Stimulated activated CD4-positive, alpha-beta T cell treated with anti-CD3 and anti-CD28 coated beads, Interleukin-12 subunit alpha, Interleukin-12 subunit beta, amount 100 ng/mL, for 24 hours (primary cell): ENCODE measurements at regions not wholly inside any gene's neighbourhood (a gene's known extent, or its start where the extent isn't known, plus 50 kb on each side); places are given as distances from the start of the nearest gene placed in this dataset.
"Not testable (repeated sequence)": the region's sequence is repeated elsewhere in the genome, so short reads cannot be mapped to it uniquely, and the experiment has no call there.

Experiments used
- DNase-seq, 2 experiments: peaks; one replicate each; pipeline ENCODE4 v3.0.0-alpha.2; 2020; ENCODE audit warnings: low read depth in 2 of 2

GRCh38 chr11:25319127-25319526 is 822.3 kb downstream of the LUZP2 start:
- DNase-seq, result no peak

- DNase-seq, result no peak
These were observed 830.8 kb downstream of the LUZP2 start for GRCh38 chr11:25327656-25328055.

GRCh38 chr11:25339281-25339680 is 842.4 kb downstream of the LUZP2 start:
- no peak for DNase-seq

- DNase-seq, result no peak
These were observed 852.7 kb downstream of the LUZP2 start for GRCh38 chr11:25349537-25349936.

- DNase-seq, result no peak
These were observed 854.3 kb downstream of the LUZP2 start for GRCh38 chr11:25350899-25351803.

GRCh38 chr11:25357133-25357532 is 860.3 kb downstream of the LUZP2 start:
- DNase-seq, result no peak

GRCh38 chr11:25377466-25377865 is 880.6 kb downstream of the LUZP2 start:
- no peak for DNase-seq

- no peak for DNase-seq
These were observed 900.0 kb downstream of the LUZP2 start for GRCh38 chr11:25396847-25397246.

GRCh38 chr11:25408146-25408545 is 911.3 kb downstream of the LUZP2 start:
- no peak for DNase-seq

GRCh38 chr11:25415793-25416192 is 916.1 kb upstream of the ANO3 start:
- no peak for DNase-seq

GRCh38 chr11:25423436-25424199 is 908.3 kb upstream of the ANO3 start:
- no peak for DNase-seq

GRCh38 chr11:25432376-25432775 is 899.6 kb upstream of the ANO3 start:
- no peak for DNase-seq

GRCh38 chr11:25435197-25435596 is 896.7 kb upstream of the ANO3 start:
- no peak for DNase-seq

- DNase-seq, result no peak
These were observed 895.6 kb upstream of the ANO3 start for GRCh38 chr11:25436326-25436725.

- DNase-seq, result no peak
These were observed 890.5 kb upstream of the ANO3 start for GRCh38 chr11:25441421-25441820.

GRCh38 chr11:25449091-25449490 is 882.8 kb upstream of the ANO3 start:
- no peak for DNase-seq

- DNase-seq, result no peak
These were observed 878.5 kb upstream of the ANO3 start for GRCh38 chr11:25453471-25453870.

GRCh38 chr11:25456211-25456610 is 875.7 kb upstream of the ANO3 start:
- no peak for DNase-seq

GRCh38 chr11:25483915-25484635 is 847.9 kb upstream of the ANO3 start:
- no peak for DNase-seq

GRCh38 chr11:25485315-25485714 is 846.6 kb upstream of the ANO3 start:
- DNase-seq, result no peak

GRCh38 chr11:25486338-25486737 is 845.6 kb upstream of the ANO3 start:
- DNase-seq, result not testable (repeated sequence)

- not testable (repeated sequence) for DNase-seq
These were observed 843.8 kb upstream of the ANO3 start for GRCh38 chr11:25488176-25488575.
